GM13977 (cell line): ENCODE measurements at regions not wholly inside any gene's neighbourhood (a gene's known extent, or its start where the extent isn't known, plus 50 kb on each side); places are given as distances from the start of the nearest gene placed in this dataset.

Experiments used
- DNase-seq: peaks from one replicate; pipeline ENCODE4 v3.0.0; 2012; ENCODE audit warnings: low spot score
- in situ Hi-C: fragments of 300-500 bp; cut with MboI; formaldehyde crosslinking; loops from one replicate; pipeline ENCODE4 v1.12.0; 2022; ENCODE audit warnings: low sequenced_read_pairs, low pct_unique_long_range_greater_than_20kb, mixed read lengths, inconsistent platforms; ENCODE audit not compliant: unreplicated experiment
- TF ChIP-seq, protein P1 (sequence below): IDR thresholded peaks from 2 replicates; pipeline ENCODE4 v1.5.1; 2012; ENCODE audit warnings: mild to moderate bottlenecking, control low read depth; ENCODE audit not compliant: insufficient read depth; ENCODE audit errors: extremely low read depth, missing control alignments

GRCh38 chr14:76583805-76584204 is 177.5 kb upstream of the VASH1 start:
- DNase-seq = no peak
- TF ChIP-seq, protein P1, sequence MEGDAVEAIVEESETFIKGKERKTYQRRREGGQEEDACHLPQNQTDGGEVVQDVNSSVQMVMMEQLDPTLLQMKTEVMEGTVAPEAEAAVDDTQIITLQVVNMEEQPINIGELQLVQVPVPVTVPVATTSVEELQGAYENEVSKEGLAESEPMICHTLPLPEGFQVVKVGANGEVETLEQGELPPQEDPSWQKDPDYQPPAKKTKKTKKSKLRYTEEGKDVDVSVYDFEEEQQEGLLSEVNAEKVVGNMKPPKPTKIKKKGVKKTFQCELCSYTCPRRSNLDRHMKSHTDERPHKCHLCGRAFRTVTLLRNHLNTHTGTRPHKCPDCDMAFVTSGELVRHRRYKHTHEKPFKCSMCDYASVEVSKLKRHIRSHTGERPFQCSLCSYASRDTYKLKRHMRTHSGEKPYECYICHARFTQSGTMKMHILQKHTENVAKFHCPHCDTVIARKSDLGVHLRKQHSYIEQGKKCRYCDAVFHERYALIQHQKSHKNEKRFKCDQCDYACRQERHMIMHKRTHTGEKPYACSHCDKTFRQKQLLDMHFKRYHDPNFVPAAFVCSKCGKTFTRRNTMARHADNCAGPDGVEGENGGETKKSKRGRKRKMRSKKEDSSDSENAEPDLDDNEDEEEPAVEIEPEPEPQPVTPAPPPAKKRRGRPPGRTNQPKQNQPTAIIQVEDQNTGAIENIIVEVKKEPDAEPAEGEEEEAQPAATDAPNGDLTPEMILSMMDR = no peak
- in situ Hi-C loops = no loop called here

GRCh38 chr14:76584271-76584702 is 177.0 kb upstream of the VASH1 start:
- no peak for DNase-seq
- TF ChIP-seq, protein P1 = no peak
- in situ Hi-C loops = no loop called here

- TF ChIP-seq, protein P1 = no peak
- DNase-seq = no peak
- in situ Hi-C loops = no loop called here
These were observed 175.7 kb upstream of the VASH1 start for GRCh38 chr14:76585616-76586015.

DNA sequence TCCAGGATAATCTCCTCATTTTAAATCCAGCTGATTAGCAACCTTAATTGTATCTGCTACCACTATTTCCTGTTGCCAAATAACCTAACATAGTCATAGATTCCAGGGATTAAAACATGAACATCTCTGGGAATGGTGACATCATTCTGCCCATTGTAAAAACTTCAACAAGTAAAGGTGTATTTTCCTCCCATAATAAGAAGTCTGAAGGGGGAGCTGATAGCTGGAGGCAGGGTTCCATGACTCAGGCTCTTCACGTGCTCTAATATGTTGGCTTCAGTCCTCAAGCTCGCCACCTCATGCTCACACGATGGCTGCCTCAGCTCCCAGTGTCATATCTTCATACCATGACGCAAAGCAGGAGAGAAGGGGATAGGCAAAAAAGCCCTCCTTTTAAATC is 172.0 kb upstream of the VASH1 start:
- DNase-seq = no peak

GRCh38 chr14:76591266-76591665 is 170.0 kb upstream of the VASH1 start:
- TF ChIP-seq, protein P1 = no peak
- no peak for DNase-seq
- in situ Hi-C loops = no loop called here

More for the DNA sequence above, 172.0 kb upstream of the VASH1 start:
- TF ChIP-seq, protein P1 = no peak
- in situ Hi-C loops = no loop called here

- DNase-seq = no peak
- TF ChIP-seq, protein P1 = no peak
- in situ Hi-C loops = no loop called here
These were observed 166.0 kb upstream of the VASH1 start for GRCh38 chr14:76595266-76595665.

- TF ChIP-seq, protein P1 = no peak
- in situ Hi-C loops = no loop called here
- no peak for DNase-seq
These were observed 163.9 kb upstream of the VASH1 start for GRCh38 chr14:76597387-76597786.
